GM21381 (cell line): ENCODE measurements at regions not wholly inside any gene's neighbourhood (a gene's known extent, or its start where the extent isn't known, plus 50 kb on each side); places are given as distances from the start of the nearest gene placed in this dataset.
"Not testable (repeated sequence)": the region's sequence is repeated elsewhere in the genome, so short reads cannot be mapped to it uniquely, and the experiment has no call there.

Experiments
- ATAC-seq: cut with Tn5 transposase; IDR thresholded peaks from one replicate; pipeline ENCODE4 v1.9.1; 2021; ENCODE audit warnings: mild to moderate bottlenecking, moderate library complexity; ENCODE audit not compliant: unreplicated experiment

DNA sequence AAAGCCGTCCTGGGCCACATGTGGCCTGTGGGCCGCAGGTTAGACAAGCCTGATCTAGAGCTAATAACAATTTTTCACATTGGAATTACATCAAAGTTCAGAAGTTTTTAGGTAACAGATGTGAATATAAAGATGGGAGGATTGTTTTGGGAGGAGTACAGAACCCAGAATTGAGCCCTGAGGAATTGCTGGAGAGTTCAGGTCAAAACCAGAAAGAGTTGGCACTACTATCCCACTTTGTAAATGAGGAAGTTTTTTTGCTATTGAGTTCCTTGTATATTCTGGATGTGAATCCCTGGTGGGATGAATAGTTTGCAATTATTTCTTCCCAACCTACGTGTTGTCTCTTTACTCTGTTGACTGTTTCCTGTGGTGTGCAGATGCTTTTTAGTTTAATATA is 109.5 kb upstream of the LIPC start:
- ATAC-seq, result no peak

DNA sequence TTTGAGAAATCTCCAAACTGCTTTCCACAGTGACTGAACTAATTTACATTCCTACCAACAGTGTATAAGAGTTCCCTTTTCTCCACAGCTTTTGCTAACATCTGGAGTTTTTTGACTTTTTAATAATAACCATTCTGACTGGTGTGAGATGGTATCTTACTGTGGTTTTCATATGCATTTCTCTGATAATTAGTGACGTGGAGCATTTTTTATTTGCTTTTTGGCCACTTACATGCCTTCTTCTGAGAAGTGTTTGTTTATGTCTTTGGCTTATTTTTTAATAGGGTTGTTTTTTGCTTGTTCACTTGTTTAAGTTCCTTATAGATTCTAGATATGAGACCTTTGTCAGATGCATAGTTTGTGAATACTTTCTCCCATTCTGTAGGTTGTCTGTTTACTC is 108.5 kb upstream of the LIPC start:
- not testable (repeated sequence) for ATAC-seq

DNA sequence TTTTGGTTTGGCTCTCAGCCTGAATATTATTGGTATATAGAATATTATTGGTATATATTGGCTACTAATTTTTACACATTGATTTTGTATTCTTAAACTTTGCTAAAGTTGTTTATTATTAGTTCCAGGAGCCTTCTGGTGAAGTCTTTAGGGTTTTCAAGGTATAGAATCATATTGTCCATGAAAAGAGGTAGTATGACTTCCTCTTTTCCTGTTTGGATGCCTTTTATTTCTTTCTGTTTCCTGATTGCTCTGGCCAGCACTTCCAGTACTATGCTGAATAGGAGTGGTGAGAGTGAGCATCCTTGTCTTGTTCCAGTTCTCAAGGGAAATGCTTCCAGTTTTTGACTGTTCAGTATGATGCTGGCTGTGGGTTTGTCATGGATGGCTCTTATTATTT is 107.3 kb upstream of the LIPC start:
- ATAC-seq, result no peak

DNA sequence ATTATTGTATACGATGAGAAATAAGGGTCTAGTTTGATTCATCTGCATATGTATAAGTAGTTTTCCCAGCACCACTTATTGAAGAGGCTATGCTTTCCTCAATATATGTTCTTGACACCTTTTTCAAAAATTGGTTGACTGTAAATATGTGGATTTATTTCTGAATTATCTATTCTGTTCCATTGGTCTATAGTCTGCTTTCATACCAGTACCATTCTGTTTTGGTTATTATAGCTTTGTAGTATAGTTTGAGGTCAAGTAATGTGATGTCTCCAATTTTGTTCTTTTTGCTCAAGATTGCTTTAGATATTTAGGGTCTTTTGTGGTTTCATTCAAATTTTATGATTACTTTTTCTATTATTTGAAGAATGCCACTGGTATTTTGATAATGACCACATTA is 103.8 kb upstream of the LIPC start:
- ATAC-seq, result no peak

DNA sequence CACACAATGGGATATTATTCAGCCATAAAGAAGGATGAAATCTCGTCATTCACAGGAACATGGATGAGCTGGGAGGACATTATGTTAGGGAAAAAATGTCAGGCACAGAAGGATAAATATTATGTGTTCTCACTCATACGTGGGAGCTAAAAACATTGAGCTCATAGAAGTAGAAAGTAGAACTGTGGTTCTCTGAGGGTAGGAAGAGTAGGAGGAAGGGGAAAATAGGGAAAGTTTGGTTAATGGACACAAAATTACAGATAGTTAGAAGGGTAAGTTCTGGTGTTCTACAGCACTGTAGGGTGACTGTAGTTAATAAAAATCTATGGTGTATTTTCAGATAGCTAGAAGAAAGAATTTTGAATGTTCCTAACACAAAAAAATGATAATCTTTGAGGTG is 102.6 kb upstream of the LIPC start:
- no peak for ATAC-seq

DNA sequence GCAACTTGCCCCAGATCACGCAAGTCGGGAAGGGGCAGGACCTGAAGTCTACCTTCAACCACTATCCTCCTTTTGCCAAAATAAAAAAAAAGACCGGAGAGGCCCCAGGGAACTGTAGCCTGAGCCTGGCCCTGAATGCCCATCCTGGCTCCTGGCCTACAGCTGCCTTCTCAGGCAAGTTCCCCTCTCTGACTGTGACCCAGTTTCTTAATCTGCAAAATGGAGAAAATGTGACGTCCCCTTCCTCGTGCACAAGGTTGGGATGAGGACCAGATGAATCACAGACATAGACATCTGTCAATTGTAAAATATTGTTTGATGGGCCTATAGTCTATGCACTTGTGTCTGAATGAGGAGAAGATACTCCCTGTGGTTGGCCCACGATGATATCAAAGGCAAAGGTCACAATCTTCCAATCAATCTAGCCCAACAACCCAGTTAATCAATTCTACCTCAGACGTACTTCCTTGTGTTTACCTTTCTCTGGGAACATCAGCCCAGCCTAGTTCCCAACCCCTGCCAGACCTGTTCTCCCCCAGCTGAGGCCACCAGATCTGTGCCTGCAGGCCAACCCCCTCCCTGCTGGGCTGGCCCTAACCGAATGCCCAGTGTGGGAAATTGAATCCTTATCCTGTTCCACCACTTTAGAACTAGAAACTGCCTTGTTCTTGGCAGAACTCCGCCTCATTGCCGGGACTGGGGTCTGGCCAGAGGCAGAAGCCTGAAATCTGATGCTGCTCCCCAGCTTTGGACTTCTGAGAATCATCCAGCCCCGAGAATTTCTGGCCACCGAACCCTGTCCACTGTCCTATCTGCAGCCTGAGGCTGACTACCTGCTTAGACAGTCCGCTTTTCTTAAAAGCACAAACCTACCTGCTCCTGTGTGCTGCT is 101.8 kb upstream of the LIPC start:
- no peak for ATAC-seq

DNA sequence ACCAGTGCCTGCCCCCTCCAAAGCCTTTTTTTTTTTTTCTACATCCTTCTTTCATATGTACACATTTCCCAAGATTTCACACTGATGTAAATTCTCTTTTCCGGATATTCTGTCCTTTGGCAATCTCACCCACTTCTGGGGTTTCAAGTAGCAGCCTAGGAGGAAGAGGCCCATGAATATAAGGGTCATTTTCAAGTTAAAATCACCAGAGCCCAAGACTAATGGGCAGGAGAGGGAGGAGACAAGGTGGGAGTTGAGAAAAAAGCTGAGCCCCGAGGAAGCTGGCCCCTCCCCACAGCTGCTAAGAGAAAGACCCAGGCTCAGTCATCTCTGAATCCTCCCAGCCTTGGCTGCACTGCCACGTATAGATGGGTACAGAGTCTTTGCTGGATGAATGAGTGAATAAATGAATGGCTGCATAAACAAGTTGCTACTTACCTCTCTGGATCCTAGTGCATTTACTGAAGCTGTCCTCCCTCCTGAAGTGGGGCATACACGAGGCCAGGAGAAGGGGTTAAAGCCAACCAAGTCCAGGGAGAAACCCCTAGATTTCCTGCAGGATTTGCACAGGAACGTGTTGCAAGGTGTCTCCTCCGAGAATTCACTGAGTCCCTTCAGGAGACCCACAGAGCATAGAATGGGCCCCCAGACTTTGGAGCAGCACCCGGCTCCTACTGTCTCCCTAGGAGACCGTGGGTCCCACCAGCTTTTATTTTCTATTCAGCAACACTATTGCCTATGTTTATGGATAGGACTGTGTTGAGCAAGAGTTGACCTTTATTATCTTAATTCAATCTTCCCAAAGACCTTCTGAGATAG is 100.8 kb upstream of the LIPC start:
- no peak for ATAC-seq

DNA sequence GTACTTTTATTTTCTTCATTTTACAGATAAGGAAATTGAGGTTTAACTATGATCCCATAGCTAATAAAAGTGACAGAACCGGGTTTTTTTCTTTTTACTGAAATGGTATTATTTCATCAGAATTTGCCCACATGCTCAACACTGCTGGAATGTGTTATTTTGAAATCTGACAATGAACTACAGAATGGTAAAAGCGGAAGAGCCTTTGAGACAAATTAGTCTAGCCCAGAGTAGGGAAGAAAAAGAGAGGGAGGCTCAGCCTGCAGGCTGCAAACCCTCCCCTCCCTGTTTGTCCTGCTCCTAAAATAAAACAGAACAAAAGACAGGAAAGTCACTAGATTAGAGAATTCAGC is 100.3 kb upstream of the LIPC start:
- peak; percentile 8 for ATAC-seq

DNA sequence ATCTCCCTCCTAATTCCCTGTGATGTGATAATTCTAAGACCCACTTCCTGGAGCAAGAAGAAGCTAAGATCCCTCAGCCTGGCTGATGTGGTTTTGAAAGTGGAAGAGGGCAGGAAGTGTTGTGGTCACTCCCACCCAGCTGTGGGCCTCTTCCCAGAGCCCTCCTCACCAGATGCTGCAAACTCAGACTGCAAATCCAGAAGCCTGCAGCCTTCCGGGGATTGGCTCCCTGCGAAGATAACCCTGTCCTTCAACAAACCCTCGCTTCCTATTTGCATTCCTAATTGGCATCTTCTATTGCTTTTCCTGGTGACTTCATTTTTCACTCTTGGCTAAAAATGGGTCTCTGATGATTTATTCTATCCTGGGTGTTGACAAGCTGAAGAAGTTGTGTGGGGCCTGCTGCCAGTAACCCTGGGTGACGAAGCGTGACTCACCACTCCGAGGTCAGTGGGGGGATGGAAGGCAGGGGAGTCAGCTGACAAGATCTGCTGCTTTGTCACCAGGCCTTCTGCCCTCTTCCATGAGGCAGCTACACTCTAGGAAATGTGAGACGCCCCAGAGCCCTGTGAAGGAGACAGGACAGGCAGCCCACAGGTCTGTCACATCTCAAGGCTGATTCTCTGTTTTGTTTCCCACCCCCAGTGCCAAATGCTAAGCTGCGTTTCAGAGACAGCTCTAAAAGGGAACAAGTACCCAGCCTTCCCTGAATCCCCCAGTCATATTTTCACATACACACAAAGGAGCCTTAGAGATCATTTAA is 99.7 kb upstream of the LIPC start:
- ATAC-seq, result peak; percentile 69

DNA sequence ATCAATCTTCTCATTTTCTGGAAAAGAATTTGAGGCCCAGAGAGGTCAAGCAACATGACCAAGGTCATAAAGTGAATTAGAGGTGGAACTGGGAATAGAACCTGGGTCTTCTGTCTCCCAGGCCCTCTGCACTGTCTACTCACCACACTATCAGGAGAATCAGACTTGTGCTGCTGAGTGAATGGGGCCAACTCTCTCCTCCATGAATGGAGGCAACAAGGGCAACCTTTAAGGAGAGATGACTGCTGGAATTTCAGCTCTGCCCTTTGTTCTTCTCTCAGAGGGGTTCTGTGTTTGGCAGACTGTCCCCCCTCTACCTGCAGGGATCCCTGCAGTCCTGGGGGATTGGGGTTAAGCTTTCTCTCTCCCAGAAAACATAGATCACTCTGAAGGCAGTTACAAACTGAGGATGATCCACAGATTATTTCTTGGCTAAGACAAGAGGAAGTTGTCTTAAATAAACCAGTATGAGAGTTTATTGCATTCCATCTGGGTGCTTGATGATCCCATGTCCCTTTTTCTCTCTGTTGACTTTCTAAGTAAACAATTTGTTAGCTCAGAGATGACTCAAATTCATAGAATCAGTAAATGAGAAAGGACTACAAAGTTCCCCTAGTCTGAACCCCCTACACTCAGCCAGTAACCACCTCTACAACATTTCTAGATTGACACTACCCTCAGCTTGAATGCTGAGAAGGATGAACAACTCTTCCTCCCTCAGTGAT is 99.0 kb upstream of the LIPC start:
- no peak for ATAC-seq

DNA sequence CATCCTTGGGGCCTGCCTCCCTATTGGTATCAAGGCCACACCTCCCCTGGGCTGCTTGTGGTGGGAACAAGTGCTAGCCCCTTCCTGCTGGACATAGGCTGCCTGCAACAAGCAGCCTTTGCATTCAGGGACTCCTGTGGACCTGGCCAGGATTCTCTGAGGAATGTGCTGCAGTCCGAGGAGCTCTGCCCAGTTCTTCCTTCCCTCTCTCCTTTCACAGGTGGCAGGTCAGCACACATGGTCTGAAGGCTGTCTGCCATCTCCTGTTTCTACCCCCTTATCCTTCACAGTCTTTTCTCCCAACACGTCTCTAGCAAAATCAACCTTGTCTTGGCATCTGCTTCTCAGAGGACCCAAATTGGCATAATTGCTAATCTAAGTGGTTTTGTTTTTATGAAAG is 97.0 kb upstream of the LIPC start:
- no peak for ATAC-seq

DNA sequence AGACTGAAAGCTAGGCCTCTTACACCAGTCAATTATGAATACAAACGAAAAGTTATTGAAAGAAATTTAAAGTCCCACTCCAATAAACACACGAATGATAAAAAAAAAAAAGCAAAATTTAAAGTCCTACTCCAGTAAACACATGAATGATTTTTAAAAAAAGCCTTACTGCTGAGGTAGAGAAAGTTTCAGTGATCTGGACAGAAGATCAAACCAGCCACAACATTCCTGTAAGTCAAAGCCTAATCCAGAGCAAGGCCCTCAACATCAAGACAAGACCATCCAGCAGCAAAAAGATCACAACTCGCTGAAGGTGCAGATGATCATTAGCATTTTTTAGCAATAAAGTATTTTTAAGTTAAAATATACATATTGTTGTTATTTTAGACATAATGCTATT is 95.6 kb upstream of the LIPC start:
- no peak for ATAC-seq

DNA sequence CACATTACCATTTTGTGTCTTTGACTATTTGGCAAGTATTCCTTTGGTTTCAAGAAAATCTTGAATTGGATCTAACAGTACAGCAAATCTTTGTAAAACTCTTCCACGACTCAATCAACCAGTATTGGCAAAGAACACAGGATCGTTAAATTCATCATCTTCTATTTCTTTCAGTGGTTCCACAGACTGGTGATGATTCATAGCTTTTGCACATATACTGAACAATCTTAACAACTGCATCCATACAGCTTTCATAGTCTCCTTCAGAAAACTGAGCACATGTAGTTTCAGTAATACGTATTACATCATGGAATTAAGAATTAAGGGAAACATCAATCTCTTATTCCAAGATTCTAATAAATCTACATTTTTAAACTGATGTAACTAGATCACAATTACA is 91.6 kb upstream of the LIPC start:
- no peak for ATAC-seq

DNA sequence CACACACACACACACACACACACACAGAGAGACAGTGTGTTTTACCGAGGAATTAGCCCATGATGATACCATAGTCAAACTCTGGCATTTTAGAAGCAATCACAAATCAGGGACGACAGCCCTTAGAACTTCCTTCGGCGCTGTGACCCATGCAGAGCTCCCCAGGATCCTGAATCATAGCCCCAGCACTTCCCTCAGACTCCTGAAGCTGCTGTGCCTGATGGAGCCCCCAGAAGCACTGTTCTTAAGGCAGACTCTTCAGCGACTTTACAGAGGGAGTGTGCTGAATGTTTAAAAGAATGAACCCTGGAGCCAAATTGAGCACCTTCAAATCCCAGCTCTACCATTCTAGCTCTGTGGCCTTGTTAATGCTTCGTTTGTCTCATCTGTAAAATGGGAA is 89.3 kb upstream of the LIPC start:
- ATAC-seq, result no peak

DNA sequence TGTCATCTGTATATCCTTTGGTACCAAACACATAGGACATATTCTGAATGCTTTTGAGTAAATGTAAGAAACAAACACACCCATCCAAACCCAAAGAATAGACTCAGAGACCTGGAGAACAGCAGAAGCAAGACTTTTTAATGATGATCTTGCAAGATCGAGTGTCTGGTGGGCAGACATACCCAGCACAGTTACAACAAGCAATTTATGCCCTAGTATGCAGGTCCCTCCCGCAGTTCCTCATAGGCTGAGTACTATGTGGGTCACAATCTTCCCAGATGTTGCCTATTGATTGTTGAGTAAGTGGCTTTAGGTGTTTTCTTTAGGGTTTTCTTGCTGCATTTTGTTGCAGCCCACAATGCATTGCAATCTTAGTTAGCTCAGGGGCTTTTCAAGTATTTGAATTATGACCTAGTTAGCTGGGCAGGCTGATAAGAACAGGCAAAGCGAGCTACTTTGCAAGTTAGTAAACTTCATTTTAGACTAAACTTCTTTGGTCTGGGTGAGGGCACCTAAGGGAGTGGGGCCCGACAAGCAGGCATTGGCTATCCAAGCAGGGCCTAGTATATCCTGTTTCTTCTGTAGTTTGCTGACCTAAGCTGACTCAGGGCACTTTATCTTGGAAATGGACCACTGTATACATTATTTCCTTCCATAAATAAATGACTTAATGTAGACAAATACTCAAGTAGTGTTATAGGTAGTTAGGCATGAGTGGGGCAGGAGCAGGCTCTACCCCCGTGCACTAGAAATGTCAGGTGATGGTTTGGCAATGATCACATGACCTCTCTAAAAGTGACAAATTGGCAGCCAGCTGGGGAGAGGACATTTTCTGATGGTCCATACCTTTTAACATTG is 87.3 kb upstream of the LIPC start:
- ATAC-seq, result no peak

DNA sequence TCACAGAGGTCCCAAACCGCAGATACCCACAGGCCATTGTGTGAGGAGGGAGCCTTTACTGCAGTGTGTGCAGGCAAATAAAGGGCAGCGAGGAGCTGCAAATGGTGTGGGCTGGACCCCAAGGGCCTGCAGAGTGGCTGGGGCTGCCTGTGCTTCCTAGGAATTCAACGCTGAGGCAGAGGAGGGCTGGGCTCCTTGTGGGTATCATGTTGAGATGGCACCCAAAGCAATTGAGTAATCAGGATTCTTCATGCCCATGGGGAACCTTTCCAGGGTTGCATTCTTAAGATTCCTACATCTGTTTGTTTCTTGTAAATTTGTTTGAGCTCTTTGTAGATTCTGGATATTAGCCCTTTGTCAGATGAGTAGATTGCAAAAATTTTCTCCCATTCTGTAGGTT is 85.4 kb upstream of the LIPC start:
- no peak for ATAC-seq

DNA sequence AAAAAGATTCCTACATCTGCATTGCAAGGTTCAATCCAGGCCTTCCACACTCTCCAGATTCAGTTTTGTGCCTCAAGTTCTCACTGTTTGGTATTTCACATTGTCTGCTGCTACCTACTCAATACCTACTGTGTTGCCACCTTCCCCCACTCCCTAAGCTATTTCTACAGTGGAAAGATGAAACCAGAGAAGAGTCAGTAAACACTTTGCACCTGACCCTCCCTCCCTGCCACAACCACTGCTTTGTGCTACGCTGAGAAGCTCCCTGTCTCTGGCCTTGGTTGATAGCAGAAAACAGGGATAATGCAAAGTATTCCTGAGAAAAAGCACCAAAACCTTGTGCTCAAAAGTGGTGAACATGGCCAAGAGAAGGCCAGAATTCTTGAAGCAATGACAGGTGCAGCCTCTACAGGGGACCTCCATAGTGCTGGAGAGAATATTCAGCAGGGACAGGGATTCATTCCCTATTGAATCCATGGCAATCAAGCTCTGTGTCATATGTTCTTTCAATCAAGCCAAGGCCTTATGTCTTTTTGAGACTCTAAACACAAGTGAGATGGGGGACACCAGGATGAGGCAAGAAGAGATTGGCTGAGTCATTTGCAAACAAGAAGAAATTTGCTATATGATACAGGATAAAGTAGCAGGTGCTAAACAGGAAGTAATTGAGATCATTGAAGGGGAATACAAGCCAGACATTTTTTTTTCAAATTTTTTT is 83.5 kb upstream of the LIPC start:
- ATAC-seq, result no peak

DNA sequence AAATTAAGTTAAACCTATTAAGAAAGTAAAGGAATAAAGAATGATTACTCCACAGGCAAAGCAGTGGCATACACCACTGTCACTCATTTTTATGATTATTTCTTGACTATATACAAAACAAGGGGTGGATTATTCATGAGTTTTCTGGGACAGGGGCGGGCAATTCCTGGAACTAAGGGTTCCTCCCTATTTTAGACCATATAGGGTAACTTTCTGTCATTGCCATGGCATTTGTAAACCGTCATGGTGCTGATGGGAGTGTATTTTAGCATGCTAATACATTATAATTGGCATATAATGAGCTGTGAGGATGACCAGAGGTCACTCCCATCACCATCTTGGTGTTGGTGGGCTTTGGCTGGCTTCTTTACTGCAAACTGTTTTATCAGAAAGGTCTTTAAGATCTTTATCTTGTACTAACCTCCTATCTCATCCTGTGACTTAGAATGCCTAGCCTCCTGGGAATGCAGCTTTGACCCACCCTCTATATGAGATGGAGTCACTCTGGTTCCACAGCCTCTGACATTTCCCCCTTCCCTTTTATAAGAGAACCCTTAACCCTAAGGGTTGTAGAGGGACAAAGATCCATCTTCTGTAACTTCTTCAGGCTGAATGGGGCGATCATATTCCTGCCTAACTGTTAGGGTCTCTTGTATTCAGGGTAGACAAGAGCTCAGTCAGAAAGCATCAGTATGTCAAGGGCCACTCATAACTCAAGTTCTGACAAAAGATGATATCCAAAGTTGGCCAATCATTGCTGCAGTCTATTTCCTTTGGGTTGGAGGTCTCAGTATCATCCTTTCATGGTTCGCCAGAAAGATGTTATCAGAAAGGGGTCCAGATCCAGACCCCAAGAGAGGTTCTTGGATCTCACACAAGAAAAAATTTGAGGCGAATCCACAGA is 79.5 kb upstream of the LIPC start:
- ATAC-seq, result no peak
